ENCODE measurements at regions not wholly inside any gene's neighbourhood (a gene's known extent, or its start where the extent isn't known, plus 50 kb on each side); places are given as distances from the start of the nearest gene placed in this dataset.

GRCh38 chr17:51486091-51486490 lies 225.7 kb downstream of the UTP18 start:
- intact Hi-C loops (cut with micrococcal nuclease), result no loop called here

- intact Hi-C loops (cut with micrococcal nuclease), result no loop called here
These were observed 226.7 kb downstream of the UTP18 start for GRCh38 chr17:51486885-51487520.

- intact Hi-C loops (cut with micrococcal nuclease), result no loop called here
These were observed 227.6 kb downstream of the UTP18 start for GRCh38 chr17:51487947-51488346.

- intact Hi-C loops (cut with micrococcal nuclease), result no loop called here
These were observed 231.1 kb downstream of the UTP18 start for GRCh38 chr17:51491416-51491815.

GRCh38 chr17:51493206-51493605 lies 232.9 kb downstream of the UTP18 start:
- intact Hi-C loops (cut with micrococcal nuclease), result no loop called here

- intact Hi-C loops (cut with micrococcal nuclease), result no loop called here
These were observed 236.0 kb downstream of the UTP18 start for GRCh38 chr17:51496378-51496777.

GRCh38 chr17:51499897-51500296 lies 239.6 kb downstream of the UTP18 start:
- intact Hi-C loops (cut with micrococcal nuclease), result no loop called here

GRCh38 chr17:51500454-51500853 lies 240.1 kb downstream of the UTP18 start:
- intact Hi-C loops (cut with micrococcal nuclease), result no loop called here

- intact Hi-C loops (cut with micrococcal nuclease), result no loop called here
These were observed 245.1 kb downstream of the UTP18 start for GRCh38 chr17:51505450-51505849.

- intact Hi-C loops (cut with micrococcal nuclease), result no loop called here
These were observed 247.1 kb downstream of the UTP18 start for GRCh38 chr17:51507444-51507843.

GRCh38 chr17:51508048-51508447 lies 247.7 kb downstream of the UTP18 start:
- intact Hi-C loops (cut with micrococcal nuclease), result no loop called here

- intact Hi-C loops (cut with micrococcal nuclease), result no loop called here
These were observed 250.6 kb downstream of the UTP18 start for GRCh38 chr17:51510940-51511339.

GRCh38 chr17:51512220-51512907 lies 252.0 kb downstream of the UTP18 start:
- intact Hi-C loops (cut with micrococcal nuclease), result no loop called here

GRCh38 chr17:51516924-51517323 lies 256.6 kb downstream of the UTP18 start:
- intact Hi-C loops (cut with micrococcal nuclease), result no loop called here

GRCh38 chr17:51524524-51524923 lies 264.2 kb downstream of the UTP18 start:
- intact Hi-C loops (cut with micrococcal nuclease), result no loop called here

- intact Hi-C loops (cut with micrococcal nuclease), result no loop called here
These were observed 266.2 kb downstream of the UTP18 start for GRCh38 chr17:51526507-51526906.

- intact Hi-C loops (cut with micrococcal nuclease), result no loop called here
These were observed 267.1 kb downstream of the UTP18 start for GRCh38 chr17:51527225-51527982.

- intact Hi-C loops (cut with micrococcal nuclease), result no loop called here
These were observed 267.8 kb downstream of the UTP18 start for GRCh38 chr17:51528111-51528510.

- intact Hi-C loops (cut with micrococcal nuclease), result no loop called here
These were observed 272.9 kb downstream of the UTP18 start for GRCh38 chr17:51533219-51533618.

GRCh38 chr17:51533821-51534220 lies 273.5 kb downstream of the UTP18 start:
- intact Hi-C loops (cut with micrococcal nuclease), result no loop called here

GRCh38 chr17:51536627-51537026 lies 276.3 kb downstream of the UTP18 start:
- intact Hi-C loops (cut with micrococcal nuclease), result loop anchor here (1.0 to 2.0 kb wide), 4 partner anchors 75 to 238 kb away; no protein-coding TSS in a partner anchor

- intact Hi-C loops (cut with micrococcal nuclease), result loop anchor here (2.0 kb wide), 1 partner anchor 239 kb away; no protein-coding TSS in a partner anchor
These were observed 277.7 kb downstream of the UTP18 start for GRCh38 chr17:51537996-51538550.

Data from T-helper 1 cell treated with Interleukin-12 subunit alpha and Interleukin-12 subunit beta and Interleukin-4 antibody, amounts not matched to agents 30 ng/mL and 1 ng/mL, for 36 hours (primary cell).